GM10248 (cell line): ENCODE measurements at regions not wholly inside any gene's neighbourhood (a gene's known extent, or its start where the extent isn't known, plus 50 kb on each side); places are given as distances from the start of the nearest gene placed in this dataset.

Source experiments
- CTCF ChIA-PET: fragments of 300-600 bp; sonication (Branson Sonifier 250); formaldehyde crosslinking; extraction: SDS; loops from one replicate; lab custom pipeline; 2021; ENCODE audit warnings: antibody characterized with exemption; lab: Yijun Ruan, JAX
- POLR2A ChIA-PET: fragments of 350-650 bp; sonication (Branson Sonifier 250); formaldehyde crosslinking; extraction: SDS; loops from one replicate; lab custom pipeline; 2020; ENCODE audit warnings: antibody characterized with exemption; lab: Yijun Ruan, JAX
- DNase-seq: peaks from one replicate; pipeline ENCODE4 v3.0.0; 2012; ENCODE audit errors: extremely low spot score
- TF ChIP-seq, protein P1 (sequence below): IDR thresholded peaks from 2 replicates; pipeline ENCODE4 v1.5.1; 2012; ENCODE audit warnings: mild to moderate bottlenecking, low read depth; ENCODE audit errors: extremely low read depth, missing control alignments, control extremely low read depth

DNA sequence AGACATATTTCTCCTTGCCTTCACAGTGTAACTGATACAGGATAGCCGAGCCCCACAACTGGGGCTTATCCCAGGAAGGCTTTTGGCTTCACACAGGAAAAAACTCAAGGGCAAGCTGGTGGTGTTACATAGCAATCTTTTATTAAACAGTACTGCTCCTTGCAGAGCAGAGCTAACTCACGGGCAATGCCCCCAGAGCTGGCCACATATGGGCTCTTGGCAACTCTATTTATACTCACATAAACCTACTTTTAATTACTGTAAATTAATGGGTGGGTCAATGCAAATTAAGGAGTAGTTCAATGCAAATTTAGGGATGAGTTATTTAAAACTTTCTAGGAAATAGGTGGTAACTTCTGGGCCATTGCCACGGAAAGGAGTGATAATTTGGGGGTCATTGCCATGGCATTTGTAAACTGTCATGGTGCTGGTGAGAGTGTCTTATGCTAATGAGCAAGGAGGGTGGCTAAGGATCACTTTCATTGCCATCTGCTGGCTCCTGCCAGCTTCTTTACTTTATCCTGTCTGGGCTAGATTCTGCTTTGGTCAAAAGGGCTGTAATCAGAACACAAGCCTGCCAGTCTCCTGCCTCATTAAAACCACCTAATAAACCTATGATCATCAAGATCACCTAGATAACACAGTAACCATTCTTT is 288.8 kb downstream of the CENPC start:
- DNase-seq: no peak
- ChIA-PET CTCF (no interaction called here), POLR2A (no interaction called here)
- TF ChIP-seq, protein P1, sequence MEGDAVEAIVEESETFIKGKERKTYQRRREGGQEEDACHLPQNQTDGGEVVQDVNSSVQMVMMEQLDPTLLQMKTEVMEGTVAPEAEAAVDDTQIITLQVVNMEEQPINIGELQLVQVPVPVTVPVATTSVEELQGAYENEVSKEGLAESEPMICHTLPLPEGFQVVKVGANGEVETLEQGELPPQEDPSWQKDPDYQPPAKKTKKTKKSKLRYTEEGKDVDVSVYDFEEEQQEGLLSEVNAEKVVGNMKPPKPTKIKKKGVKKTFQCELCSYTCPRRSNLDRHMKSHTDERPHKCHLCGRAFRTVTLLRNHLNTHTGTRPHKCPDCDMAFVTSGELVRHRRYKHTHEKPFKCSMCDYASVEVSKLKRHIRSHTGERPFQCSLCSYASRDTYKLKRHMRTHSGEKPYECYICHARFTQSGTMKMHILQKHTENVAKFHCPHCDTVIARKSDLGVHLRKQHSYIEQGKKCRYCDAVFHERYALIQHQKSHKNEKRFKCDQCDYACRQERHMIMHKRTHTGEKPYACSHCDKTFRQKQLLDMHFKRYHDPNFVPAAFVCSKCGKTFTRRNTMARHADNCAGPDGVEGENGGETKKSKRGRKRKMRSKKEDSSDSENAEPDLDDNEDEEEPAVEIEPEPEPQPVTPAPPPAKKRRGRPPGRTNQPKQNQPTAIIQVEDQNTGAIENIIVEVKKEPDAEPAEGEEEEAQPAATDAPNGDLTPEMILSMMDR: no peak

DNA sequence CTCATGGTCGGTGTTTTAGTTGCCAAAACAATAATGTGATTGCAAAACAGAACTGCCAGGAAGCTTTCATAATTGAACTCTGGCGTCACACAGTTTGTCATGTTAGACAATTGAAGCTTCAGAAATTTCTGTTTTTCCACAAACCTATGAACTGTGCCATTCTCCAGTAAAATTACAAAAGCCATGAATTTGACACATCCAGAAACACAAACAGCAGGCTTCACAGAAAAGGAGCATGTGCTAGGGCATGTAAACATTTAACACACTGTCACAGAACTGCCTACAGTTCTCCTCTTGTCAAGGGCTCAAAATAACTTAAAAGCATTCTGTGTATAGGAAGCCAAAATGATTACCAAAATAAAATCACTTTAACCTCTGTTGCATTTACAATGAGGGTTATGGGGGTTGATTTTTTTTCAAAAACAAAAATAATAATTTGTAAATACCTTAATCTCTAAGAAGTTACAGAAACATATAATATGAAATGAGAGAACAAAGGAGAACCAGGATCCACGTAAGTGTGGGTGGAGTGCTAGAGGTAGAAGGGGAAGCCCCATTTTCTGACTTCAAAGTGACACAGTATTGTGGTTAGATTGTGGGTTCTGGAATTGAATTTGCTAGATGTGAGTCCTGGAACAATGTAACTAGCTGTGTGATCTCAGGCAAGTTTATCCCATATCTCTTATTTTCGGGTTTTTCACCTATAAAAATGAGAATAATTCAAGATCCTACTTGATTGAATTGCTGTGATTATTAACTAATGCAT is 295.0 kb downstream of the CENPC start:
- ChIA-PET POLR2A (no interaction called here), CTCF (interaction anchor here (1.1 to 1.6 kb wide), 2 partner anchors 12 to 21 kb away, joined by 3 to 5 read pairs; no protein-coding TSS in a partner anchor)
- TF ChIP-seq, protein P1: no peak
- no peak for DNase-seq

DNA sequence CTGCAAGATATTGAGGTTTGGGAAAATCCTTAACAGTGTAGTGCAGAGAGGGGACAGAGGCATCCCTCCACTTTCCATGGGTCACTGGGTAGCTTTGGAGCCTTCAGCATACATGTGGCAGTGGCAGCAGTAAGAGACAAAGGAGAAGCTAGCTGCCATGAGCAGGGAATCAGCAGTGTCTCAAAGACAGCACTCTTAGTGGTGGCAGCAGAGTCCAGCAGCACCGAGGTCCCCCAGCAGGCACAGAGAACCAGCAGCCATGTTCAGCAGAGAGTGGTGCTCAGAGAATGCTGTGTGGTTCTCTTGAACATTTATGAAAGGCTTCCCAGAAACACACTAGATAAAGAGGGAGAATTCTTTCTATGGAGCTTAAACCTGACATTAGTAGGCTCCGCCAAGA is 308.5 kb downstream of the CENPC start:
- ChIA-PET POLR2A (no interaction called here), CTCF (interaction anchor here (1.0 kb wide), 1 partner anchor 11 kb away, joined by 3 read pairs; no protein-coding TSS in a partner anchor)
- DNase-seq: no peak
- TF ChIP-seq, protein P1: no peak

DNA sequence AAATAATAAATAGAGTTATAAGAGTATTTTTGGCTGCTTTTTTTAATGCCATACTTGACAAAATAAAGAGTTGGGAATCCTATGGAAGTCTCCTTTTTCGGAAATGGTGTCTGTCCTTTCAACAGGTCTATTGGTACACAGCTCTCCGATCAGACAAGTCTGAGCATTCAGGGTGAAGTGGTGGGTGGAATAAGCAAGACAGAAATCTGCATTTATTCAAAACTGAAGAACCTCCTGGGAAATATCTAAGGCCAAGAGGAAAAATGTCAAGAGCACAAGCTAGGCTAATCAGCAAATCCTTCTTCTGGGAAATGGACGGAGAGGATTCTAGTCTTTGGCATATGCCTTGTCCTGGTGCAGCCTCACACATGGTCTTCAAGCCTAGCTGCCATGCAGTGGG is 309.0 kb downstream of the CENPC start:
- ChIA-PET POLR2A (no interaction called here), CTCF (interaction anchor here (1.0 kb wide), 1 partner anchor 11 kb away, joined by 3 read pairs; no protein-coding TSS in a partner anchor)
- TF ChIP-seq, protein P1: no peak
- no peak for DNase-seq

DNA sequence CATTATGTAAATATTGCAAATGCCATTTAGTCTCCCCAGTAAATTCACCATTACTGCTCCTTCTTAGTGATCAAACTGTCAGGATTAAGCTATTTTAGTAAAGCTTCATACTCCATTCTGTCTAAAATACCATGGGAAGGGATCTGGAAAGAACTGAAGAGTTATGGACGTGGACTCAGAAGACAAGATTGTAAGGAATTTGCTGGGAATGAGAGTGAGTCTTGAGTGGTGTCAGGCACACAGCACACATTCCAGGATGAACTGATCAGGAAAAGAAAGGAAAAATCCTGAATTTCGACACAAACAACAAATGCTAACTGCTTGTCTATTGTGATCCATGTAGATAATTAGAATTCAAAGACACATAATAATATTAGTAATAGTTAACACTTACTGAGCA is 311.0 kb downstream of the CENPC start:
- ChIA-PET POLR2A (no interaction called here), CTCF (no interaction called here)
- no peak for DNase-seq
- TF ChIP-seq, protein P1: no peak

DNA sequence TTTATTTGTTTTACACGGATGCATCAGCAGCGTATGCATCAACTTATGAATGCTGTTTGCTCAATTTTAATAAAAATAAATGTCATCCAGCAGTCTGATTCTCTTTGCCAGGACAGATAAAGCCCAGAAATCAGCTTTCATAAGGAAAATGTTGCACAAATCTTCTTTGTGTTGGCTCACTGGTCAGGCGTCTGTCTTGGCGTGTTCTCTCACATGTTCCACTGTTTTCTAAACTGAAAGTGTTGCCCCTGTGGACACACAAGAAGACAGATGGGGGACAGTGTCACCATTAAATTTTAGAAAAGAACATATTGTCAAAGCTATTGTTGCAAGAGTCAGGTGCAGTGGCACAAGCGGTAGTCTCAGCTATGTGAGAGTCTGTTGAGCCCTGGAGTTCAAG is 316.2 kb downstream of the CENPC start:
- TF ChIP-seq, protein P1: no peak
- POLR2A ChIA-PET: interaction anchor here (0.7 kb wide), 1 partner anchor 692 kb away, joined by 3 read pairs; no protein-coding TSS in a partner anchor
- CTCF ChIA-PET: interaction anchor here (1.0 to 1.8 kb wide), 2 partner anchors 8 to 21 kb away, joined by 3 to 6 read pairs; no protein-coding TSS in a partner anchor
- DNase-seq: no peak
